Caco-2 (cell line): ENCODE measurements at regions not wholly inside any gene's neighbourhood (a gene's known extent, or its start where the extent isn't known, plus 50 kb on each side); places are given as distances from the start of the nearest gene placed in this dataset.

ENCODE experiments used
- BruUV-seq: library from RNA; stranded (reverse); fragments of 400-500 nt; replicated peaks from 2 replicates; lab custom pipeline; 2021; lab: Mats Ljungman, UMichigan
- CTCF ChIA-PET: fragments of 300-600 bp; sonication (Branson Sonifier 250); formaldehyde crosslinking; loops from one replicate; lab custom pipeline; 2022; ENCODE audit warnings: antibody characterized with exemption; lab: Charles Lee
- POLR2A ChIA-PET: fragments of 300-600 bp; sonication (Branson Sonifier 250); formaldehyde crosslinking; loops from one replicate; lab custom pipeline; 2022; ENCODE audit warnings: antibody characterized with exemption; lab: Charles Lee
- DNase-seq, 2 experiments: peaks; one replicate each; pipeline versions ENCODE4 v3.0.0 to v3.0.0-alpha.2; 2020 to 2022
- H3K27me3 ChIP-seq: replicated peaks from 2 replicates; pipeline ENCODE4 v1.6.0; 2011; ENCODE audit warnings: low read length; ENCODE audit not compliant: control insufficient read depth, insufficient read depth
- H3K36me3 ChIP-seq: 2 replicates; pipeline ENCODE4 v1.5.1; 2011; ENCODE audit warnings: low read length; ENCODE audit not compliant: control insufficient read depth, insufficient read depth
- H3K4me1 ChIP-seq: fragments of 250-450 bp; sonication (Bioruptor Pico); 2 replicates; pipeline ENCODE4 v1.5.1; 2020; ENCODE audit warnings: mild to moderate bottlenecking
- H3K4me3 ChIP-seq: 2 replicates; pipeline ENCODE4 v1.5.1; 2011; ENCODE audit warnings: low read depth, mild to moderate bottlenecking, control low read depth, low read length
- H3K9me3 ChIP-seq: fragments of 250-450 bp; sonication (Bioruptor Pico); 2 replicates; pipeline ENCODE4 v1.5.1; 2020; ENCODE audit warnings: mild to moderate bottlenecking, moderate library complexity
- H3K27ac Mint-ChIP-seq: one replicate; pipeline ENCODE4 v1.8.0; 2022; ENCODE audit warnings: mixed read lengths; ENCODE audit not compliant: unreplicated experiment
- H3K27me3 Mint-ChIP-seq: one replicate; pipeline ENCODE4 v1.8.0; 2022; ENCODE audit warnings: mixed read lengths; ENCODE audit not compliant: insufficient read depth, unreplicated experiment
- H3K36me3 Mint-ChIP-seq: one replicate; pipeline ENCODE4 v1.8.0; 2022; ENCODE audit warnings: mild to moderate bottlenecking, mixed read lengths; ENCODE audit not compliant: insufficient read depth, unreplicated experiment
- H3K4me1 Mint-ChIP-seq: one replicate; pipeline ENCODE4 v1.8.0; 2022; ENCODE audit warnings: low read depth, mixed read lengths; ENCODE audit not compliant: unreplicated experiment
- H3K4me3 Mint-ChIP-seq: one replicate; pipeline ENCODE4 v1.8.0; 2022; ENCODE audit warnings: mild to moderate bottlenecking, moderate library complexity, mixed read lengths; ENCODE audit not compliant: unreplicated experiment
- H3K9me3 Mint-ChIP-seq: one replicate; pipeline ENCODE4 v1.8.0; 2022; ENCODE audit warnings: mixed read lengths; ENCODE audit not compliant: unreplicated experiment
- CTCF ChIP-seq, 2 experiments: fragments of 200-600 bp in 1 of 2; IDR thresholded peaks; 1 replicate in 1 of 2; 2 replicates in 1 of 2; pipeline versions ENCODE4 v1.5.1 to v1.8.0; 2011 to 2022; ENCODE audit warnings: antibody characterized with exemption in 1 of 2, control low read depth in 1 of 2, inconsistent platforms in 1 of 2, low read depth in 1 of 2, low read length in 1 of 2, mild to moderate bottlenecking in 1 of 2, moderate library complexity in 1 of 2; ENCODE audit not compliant: insufficient read depth in 1 of 2, severe bottlenecking in 1 of 2, unreplicated experiment in 1 of 2
- intact Hi-C: fragments of 100-400 bp; cut with micrococcal nuclease; formaldehyde crosslinking; loops from one replicate; pipeline ENCODE4 v1.10.0; 2022; ENCODE audit not compliant: unreplicated experiment

GRCh38 chr4:123802082-123802645 is 405.6 kb downstream of the SPRY1 start:
- H3K27me3 Mint-ChIP-seq: peaks cover 3% of the 10 kb centered on the region
- ChIA-PET POLR2A (no interaction called here), CTCF (no interaction called here)
- no peaks in the 10 kb centered on the region for H3K36me3 ChIP-seq
- no peaks in the 10 kb centered on the region for H3K9me3 Mint-ChIP-seq
- H3K4me1 Mint-ChIP-seq: no peaks in the 10 kb centered on the region
- H3K4me1 ChIP-seq: no peaks in the 10 kb centered on the region
- no peak overlapping the region for H3K4me3 Mint-ChIP-seq
- no peak for DNase-seq
- no peak overlapping the region for H3K4me3 ChIP-seq
- no peaks in the 10 kb centered on the region for H3K36me3 Mint-ChIP-seq
- H3K9me3 ChIP-seq: 0 out of 2 replicates have a peak, but pooled peaks cover 5% of the 10 kb centered on the region
- no TSS peak for BruUV-seq
- H3K27me3 ChIP-seq: no peaks in the 10 kb centered on the region
- no peak overlapping the region for H3K27ac Mint-ChIP-seq
- no peak for TF ChIP-seq CTCF (IDR thresholded peaks at IDR 0.05; ENCODE audit: insufficient read depth in 1 of 2, low read depth in 1 of 2, low read length in 1 of 2, severe bottlenecking in 1 of 2, unreplicated experiment in 1 of 2)
- intact Hi-C loops: no loop called here

DNA sequence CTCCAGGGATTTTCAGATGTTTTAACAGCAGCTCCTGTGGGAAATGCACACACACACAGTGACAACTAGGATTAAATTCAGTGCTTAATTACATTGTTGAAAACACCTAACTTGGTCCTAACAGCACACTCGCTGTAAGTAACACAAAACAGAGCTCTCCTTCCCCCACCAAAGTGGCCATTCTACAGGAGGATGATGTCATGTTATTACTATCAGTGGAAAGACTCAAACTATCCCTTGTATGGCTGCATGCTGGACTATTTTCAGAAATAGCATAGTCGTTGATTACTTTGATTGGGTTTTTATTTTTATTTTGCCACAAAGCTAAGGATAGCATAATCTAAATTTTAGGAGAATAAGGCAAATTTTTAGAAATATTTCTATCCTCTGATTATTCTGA is 406.3 kb downstream of the SPRY1 start:
- POLR2A ChIA-PET: no interaction called here
- Histone ChIP-seq H3K27me3 (no peaks in the 10 kb centered on the region), H3K9me3 (0 out of 2 replicates have a peak, but pooled peaks cover 5% of the 10 kb centered on the region), H3K4me3 (no peak overlapping the region), H3K4me1 (no peaks in the 10 kb centered on the region), H3K36me3 (no peaks in the 10 kb centered on the region)
- TF ChIP-seq CTCF (IDR thresholded peaks at IDR 0.05; ENCODE audit: insufficient read depth in 1 of 2, low read depth in 1 of 2, low read length in 1 of 2, severe bottlenecking in 1 of 2, unreplicated experiment in 1 of 2): no peak
- peaks cover 3% of the 10 kb centered on the region for H3K27me3 Mint-ChIP-seq
- no peak for DNase-seq
- CTCF ChIA-PET: no interaction called here
- no peaks in the 10 kb centered on the region for H3K36me3 Mint-ChIP-seq
- H3K4me3 Mint-ChIP-seq: no peak overlapping the region
- no peaks in the 10 kb centered on the region for H3K9me3 Mint-ChIP-seq
- H3K27ac Mint-ChIP-seq: no peak overlapping the region
- no peaks in the 10 kb centered on the region for H3K4me1 Mint-ChIP-seq
- intact Hi-C loops: no loop called here
- no TSS peak for BruUV-seq

DNA sequence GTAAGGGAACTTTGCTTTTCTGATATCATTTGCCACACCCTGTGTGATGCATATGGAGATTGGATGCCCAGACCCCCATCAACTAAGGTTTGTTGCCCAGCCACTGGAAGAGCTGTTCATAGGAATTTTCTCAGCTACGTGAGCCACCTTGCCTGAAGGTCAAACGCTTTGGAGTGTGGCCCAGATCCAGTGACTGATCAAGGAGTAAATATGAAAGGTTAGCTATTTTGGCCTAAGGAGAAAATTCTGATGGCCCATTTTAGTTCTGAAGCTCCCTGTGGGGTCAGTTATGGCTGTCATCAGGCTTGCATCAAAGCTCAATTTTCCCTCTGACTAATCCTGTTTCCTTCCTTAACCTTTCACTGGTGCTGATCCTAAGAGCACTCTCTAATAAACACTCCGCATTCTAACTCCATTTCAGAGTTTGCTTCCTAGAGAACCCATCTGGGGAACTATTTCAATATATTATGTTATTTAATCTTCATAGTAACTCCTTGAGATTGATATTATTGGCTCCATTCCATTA is 407.7 kb downstream of the SPRY1 start:
- intact Hi-C loops: no loop called here
- Histone ChIP-seq H3K36me3 (no peaks in the 10 kb centered on the region), H3K27me3 (no peaks in the 10 kb centered on the region), H3K4me1 (no peaks in the 10 kb centered on the region), H3K4me3 (no peak overlapping the region), H3K9me3 (no peaks in the 10 kb centered on the region)
- BruUV-seq: no TSS peak
- H3K4me3 Mint-ChIP-seq: no peak overlapping the region
- no peaks in the 10 kb centered on the region for H3K36me3 Mint-ChIP-seq
- ChIA-PET POLR2A (no interaction called here), CTCF (no interaction called here)
- no peak for DNase-seq
- H3K27me3 Mint-ChIP-seq: peaks cover 3% of the 10 kb centered on the region
- no peak overlapping the region for H3K27ac Mint-ChIP-seq
- no peaks in the 10 kb centered on the region for H3K4me1 Mint-ChIP-seq
- H3K9me3 Mint-ChIP-seq: no peaks in the 10 kb centered on the region
- no peak for TF ChIP-seq CTCF (IDR thresholded peaks at IDR 0.05; ENCODE audit: insufficient read depth in 1 of 2, low read depth in 1 of 2, low read length in 1 of 2, severe bottlenecking in 1 of 2, unreplicated experiment in 1 of 2)
